Neural progenitor cell (in vitro differentiated cells): ENCODE measurements at regions not wholly inside any gene's neighbourhood (a gene's known extent, or its start where the extent isn't known, plus 50 kb on each side); places are given as distances from the start of the nearest gene placed in this dataset.

Source experiments
- CTCF ChIP-seq: fragments of 200-600 bp; sonication (generic); IDR thresholded peaks from 2 replicates; pipeline ENCODE4 v1.5.1; 2017; ENCODE audit warnings: antibody characterized with exemption, mild to moderate bottlenecking
- EZH2 ChIP-seq: fragments of 200-600 bp; sonication (generic); IDR thresholded peaks from 2 replicates; pipeline ENCODE4 v1.6.1; 2017; ENCODE audit warnings: antibody characterized with exemption, mild to moderate bottlenecking, moderate library complexity

- TF ChIP-seq CTCF (no peak), EZH2 (no peak)
Observed at GRCh38 chr10:36116731-36117130, 474.6 kb upstream of the FZD8 start.
